ENCODE measurements at regions not wholly inside any gene's neighbourhood (a gene's known extent, or its start where the extent isn't known, plus 50 kb on each side); places are given as distances from the start of the nearest gene placed in this dataset.

DNA sequence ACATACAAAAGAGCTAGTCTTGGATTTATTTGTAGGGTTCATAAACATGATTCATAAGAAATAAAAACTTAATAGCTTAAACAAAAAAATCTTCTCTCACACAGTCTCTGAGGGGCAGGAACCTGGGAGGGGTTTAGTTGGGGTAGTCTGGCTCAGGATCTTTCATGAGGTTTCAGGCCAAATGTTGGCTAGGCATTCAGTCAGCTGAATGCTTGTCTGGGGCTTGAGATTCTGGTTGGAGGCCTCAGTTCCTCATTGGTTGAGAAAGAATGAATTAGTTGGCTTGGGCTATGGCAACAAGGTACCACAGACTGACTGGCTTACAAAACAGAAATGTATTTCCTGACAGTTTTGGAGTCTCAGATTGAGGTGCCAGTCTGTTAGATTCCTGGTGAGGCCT, 74.3 kb downstream of the ANKRD7 start:
- TF ChIP-seq CTCF (conservative IDR thresholded peaks at IDR 0.05; ENCODE audit: low read depth, low read length) = no peak
- no peak overlapping the region for H3K4me3 ChIP-seq (ENCODE audit: low read length)
- DNase-seq (ENCODE audit: low read depth) = no peak

DNA sequence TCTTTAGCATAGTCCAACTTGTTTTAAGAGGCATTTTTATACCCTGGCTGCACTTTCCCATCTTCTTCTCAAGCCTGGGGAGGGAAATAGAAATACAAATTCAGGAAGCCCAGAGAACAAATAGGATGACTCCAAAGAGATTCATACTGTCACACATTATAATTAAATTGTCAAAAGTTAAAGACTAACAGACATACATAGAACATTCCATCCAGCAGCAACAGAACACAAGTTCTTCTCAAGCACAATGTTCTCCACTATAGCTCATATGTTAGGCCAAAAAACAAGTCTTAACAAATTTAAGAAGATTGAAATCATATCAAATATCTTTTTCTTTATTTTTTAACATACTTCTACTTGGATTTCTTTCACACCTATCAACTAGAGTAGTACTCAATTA, 75.7 kb downstream of the ANKRD7 start:
- no peak for DNase-seq (ENCODE audit: low read depth)
- no peak for TF ChIP-seq CTCF (conservative IDR thresholded peaks at IDR 0.05; ENCODE audit: low read depth, low read length)
- no peak overlapping the region for H3K4me3 ChIP-seq (ENCODE audit: low read length)

DNA sequence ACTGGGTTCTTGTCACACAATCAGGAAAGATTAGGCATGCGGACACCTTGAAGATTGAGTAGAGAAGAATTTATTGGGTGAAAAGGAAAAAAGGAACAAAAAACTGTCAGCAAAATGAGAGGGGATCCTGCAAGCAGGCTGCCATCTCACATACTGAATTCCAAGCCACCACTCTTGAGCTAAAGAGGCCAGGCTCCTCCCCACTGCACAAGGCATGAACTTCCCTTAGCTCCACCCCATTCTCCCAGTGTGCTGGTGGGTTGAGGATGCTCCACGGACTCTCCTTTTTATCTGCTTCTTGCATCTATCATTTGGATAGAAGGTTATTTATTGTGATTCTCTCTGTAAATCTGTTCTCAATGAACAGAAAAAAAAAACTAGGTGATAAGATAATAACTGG, 79.6 kb downstream of the ANKRD7 start:
- no peak for TF ChIP-seq CTCF (conservative IDR thresholded peaks at IDR 0.05; ENCODE audit: low read depth, low read length)
- no peak for DNase-seq (ENCODE audit: low read depth)
- H3K4me3 ChIP-seq (ENCODE audit: low read length) = no peak overlapping the region

- peak; percentile 48 for DNase-seq (ENCODE audit: low read depth)
- TF ChIP-seq CTCF (conservative IDR thresholded peaks at IDR 0.05; ENCODE audit: low read depth, low read length) = no peak
- H3K4me3 ChIP-seq (ENCODE audit: low read length) = no peak overlapping the region
Measured at GRCh38 chr7:118305671-118306070, 81.2 kb downstream of the ANKRD7 start.

- no peak for TF ChIP-seq CTCF (conservative IDR thresholded peaks at IDR 0.05; ENCODE audit: low read depth, low read length)
- peak; percentile 19 for DNase-seq (ENCODE audit: low read depth)
- H3K4me3 ChIP-seq (ENCODE audit: low read length) = no peak overlapping the region
Measured at GRCh38 chr7:118306771-118307170, 82.3 kb downstream of the ANKRD7 start.

DNA sequence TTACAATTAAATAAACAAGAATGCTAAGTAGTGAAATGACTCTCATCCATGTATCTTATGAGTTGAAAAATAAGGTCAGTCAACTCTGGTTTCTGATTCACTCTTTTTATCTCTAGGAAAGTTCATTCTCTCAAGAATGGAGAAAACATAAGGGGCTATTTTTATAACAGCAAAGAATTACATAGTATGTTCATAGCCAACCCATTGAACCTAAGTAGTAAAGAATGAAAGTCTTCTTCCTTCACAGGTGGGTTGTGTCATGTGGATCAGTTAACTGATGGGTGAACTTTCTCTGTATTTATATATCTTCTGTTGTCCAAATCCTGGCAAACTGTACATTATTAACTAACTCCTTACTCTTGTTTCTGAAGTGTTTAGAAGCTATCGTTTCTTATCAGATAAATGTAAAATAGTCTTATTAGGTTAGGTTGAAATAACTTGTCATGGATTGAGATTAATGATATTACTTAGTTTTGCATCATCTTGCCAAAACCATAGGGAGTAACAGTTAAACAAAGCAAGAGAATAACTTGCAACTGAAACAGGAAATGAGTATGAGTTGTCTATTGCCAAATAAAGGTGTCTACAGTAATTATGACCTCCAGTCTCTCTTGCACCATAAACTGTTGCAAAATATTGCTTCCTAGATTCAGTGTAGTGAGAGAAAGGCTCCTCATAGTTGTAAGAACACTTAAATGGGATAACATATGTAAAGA, 86.8 kb downstream of the ANKRD7 start:
- no peak for TF ChIP-seq CTCF (conservative IDR thresholded peaks at IDR 0.05; ENCODE audit: low read depth, low read length)
- no peak for DNase-seq (ENCODE audit: low read depth)
- no peak overlapping the region for H3K4me3 ChIP-seq (ENCODE audit: low read length)

GRCh38 chr7:118312051-118312450, 87.5 kb downstream of the ANKRD7 start:
- no peak for DNase-seq (ENCODE audit: low read depth)
- no peak overlapping the region for H3K4me3 ChIP-seq (ENCODE audit: low read length)
- TF ChIP-seq CTCF (conservative IDR thresholded peaks at IDR 0.05; ENCODE audit: low read depth, low read length) = no peak

Measured in retinal pigment epithelial cell (primary cell).